Activated CD4-positive, alpha-beta T cell treated with anti-CD3 and anti-CD28 coated beads, Interleukin-2, amount 10 ng/mL, durations not matched to agents 7 days and 5 days (primary cell): ENCODE measurements at regions not wholly inside any gene's neighbourhood (a gene's known extent, or its start where the extent isn't known, plus 50 kb on each side); places are given as distances from the start of the nearest gene placed in this dataset.
"Not testable (repeated sequence)": the region's sequence is repeated elsewhere in the genome, so short reads cannot be mapped to it uniquely, and the experiment has no call there.

Source experiments
- CTCF ChIA-PET: fragments of 350-600 bp; sonication (Branson Sonifier 250); formaldehyde crosslinking; loops from one replicate; lab custom pipeline; 2021; ENCODE audit warnings: antibody characterized with exemption; lab: Charles Lee
- POLR2A ChIA-PET: fragments of 350-600 bp; sonication (Branson Sonifier 250); formaldehyde crosslinking; loops from one replicate; lab custom pipeline; 2021; ENCODE audit warnings: antibody characterized with exemption; lab: Charles Lee
- DNase-seq: peaks from one replicate; pipeline ENCODE4 v3.0.0-alpha.2; 2020
- H3K27ac Mint-ChIP-seq: one replicate; pipeline ENCODE4 v1.8.0; 2021; ENCODE audit warnings: mild to moderate bottlenecking, moderate library complexity, mixed read lengths
- H3K27me3 Mint-ChIP-seq: one replicate; pipeline ENCODE4 v1.8.0; 2021; ENCODE audit warnings: mixed read lengths
- H3K36me3 Mint-ChIP-seq: one replicate; pipeline ENCODE4 v1.8.0; 2021; ENCODE audit warnings: low read depth, mixed read lengths
- H3K4me1 Mint-ChIP-seq: one replicate; pipeline ENCODE4 v1.8.0; 2021; ENCODE audit warnings: mixed read lengths
- H3K4me3 Mint-ChIP-seq: one replicate; pipeline ENCODE4 v1.8.0; 2021; ENCODE audit warnings: mild to moderate bottlenecking, moderate library complexity, mixed read lengths
- H3K9me3 Mint-ChIP-seq: one replicate; pipeline ENCODE4 v1.8.0; 2021; ENCODE audit warnings: mixed read lengths

DNA sequence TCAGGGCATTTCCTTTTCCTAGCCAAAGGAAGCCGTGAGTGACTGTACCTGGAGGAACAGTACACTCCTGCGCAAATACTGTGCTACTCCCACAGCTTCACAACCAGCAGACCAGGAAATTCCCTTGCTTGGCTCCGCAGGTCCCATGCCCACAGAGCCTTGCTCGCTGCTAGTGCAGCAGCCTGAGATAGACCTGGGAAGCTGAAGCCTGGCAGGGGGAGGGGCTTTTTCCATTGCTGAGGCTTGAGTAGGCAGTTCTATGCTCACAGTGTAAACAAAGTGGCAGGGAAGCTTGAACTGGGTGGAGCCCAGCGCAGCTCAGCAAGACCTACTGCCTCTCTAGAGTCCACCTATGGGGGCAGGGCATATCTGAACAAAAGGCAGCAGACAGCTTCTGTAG is 291.2 kb downstream of the HGF start:
- no peak overlapping the region for H3K27ac Mint-ChIP-seq
- H3K4me3 Mint-ChIP-seq: no peak overlapping the region
- no peaks in the 10 kb centered on the region for H3K36me3 Mint-ChIP-seq
- CTCF ChIA-PET: no interaction called here
- POLR2A ChIA-PET: no interaction called here
- no peak for DNase-seq
- no peaks in the 10 kb centered on the region for H3K27me3 Mint-ChIP-seq
- no peaks in the 10 kb centered on the region for H3K9me3 Mint-ChIP-seq
- no peaks in the 10 kb centered on the region for H3K4me1 Mint-ChIP-seq

DNA sequence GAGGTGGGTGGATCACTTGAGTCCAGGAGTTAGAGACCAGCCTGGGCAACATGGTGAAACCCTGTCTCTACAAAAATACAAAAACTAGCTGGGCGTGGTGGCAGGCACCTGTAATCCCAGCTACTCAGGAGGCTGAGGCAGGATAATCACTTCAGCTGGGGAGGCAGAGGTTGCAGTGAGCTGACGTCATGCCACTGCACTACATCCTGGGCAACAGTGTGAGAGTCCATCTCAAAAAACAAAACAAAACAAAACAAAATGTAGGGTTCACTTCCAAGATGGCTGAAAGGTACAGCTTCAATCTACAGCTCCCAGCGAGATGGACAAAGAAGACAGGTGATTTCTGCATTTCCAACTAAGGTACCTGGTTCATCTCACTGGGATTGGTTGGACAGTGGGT is 291.6 kb downstream of the HGF start:
- H3K36me3 Mint-ChIP-seq, H3K9me3 Mint-ChIP-seq, H3K4me3 Mint-ChIP-seq, H3K27me3 Mint-ChIP-seq, H3K27ac Mint-ChIP-seq, POLR2A ChIA-PET, CTCF ChIA-PET, DNase-seq, H3K4me1 Mint-ChIP-seq: not testable (repeated sequence)

DNA sequence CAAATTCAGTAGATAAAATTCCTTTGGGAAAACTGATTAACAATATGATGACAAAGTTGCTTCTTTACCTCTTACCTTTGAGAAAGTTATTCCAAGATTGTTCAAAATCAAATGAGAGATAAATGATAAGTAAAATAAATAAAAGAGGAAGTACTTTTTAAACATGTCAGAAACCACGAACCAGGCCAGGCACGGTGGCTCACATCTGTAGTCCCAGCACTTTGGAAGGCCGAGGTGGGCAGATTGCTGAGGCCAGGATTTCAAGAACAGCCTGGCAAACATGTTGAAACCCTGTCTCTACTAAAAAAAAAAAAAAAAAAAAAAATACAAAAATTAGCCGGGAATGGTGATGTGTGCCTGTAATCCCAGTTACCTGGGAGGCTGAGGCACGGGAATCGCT is 296.6 kb downstream of the HGF start:
- Mint-ChIP-seq H3K4me1 (no peaks in the 10 kb centered on the region), H3K27ac (no peak overlapping the region), H3K36me3 (no peaks in the 10 kb centered on the region), H3K27me3 (no peaks in the 10 kb centered on the region), H3K9me3 (no peaks in the 10 kb centered on the region), H3K4me3 (no peak overlapping the region)
- CTCF ChIA-PET: no interaction called here
- DNase-seq: no peak
- POLR2A ChIA-PET: no interaction called here

DNA sequence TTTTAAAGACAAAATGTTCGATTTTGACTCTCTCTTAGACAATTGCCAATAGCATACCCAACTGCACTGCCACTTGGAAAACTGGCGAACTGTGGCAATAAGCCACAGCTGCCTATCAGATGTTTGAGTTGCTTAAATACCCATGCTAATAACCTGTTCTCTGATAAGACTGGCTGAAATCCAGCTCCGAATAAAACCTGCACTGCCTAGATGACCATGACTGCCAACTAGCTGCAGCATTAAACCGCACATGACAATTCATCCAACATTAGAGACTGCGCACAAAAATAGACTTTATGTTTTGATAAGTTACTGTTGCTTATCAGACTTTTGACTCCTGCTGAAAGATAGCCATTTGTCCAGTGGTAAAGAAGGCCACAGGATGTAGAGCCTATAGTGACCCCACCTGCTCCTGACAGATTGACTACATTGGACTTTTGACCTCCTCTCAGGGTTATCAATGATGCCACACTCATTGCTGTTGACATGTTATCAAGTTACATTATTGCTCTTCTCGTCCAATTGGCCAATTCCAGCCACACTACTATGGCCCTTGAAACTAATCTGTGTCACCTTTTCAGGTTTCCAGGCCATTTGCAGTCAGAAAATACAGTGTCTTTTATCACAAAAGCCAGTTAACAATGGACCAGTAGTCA is 299.0 kb downstream of the HGF start:
- no peak for DNase-seq
- CTCF ChIA-PET: no interaction called here
- H3K4me1 Mint-ChIP-seq: no peaks in the 10 kb centered on the region
- H3K27ac Mint-ChIP-seq: no peak overlapping the region
- no peaks in the 10 kb centered on the region for H3K27me3 Mint-ChIP-seq
- no peaks in the 10 kb centered on the region for H3K9me3 Mint-ChIP-seq
- H3K4me3 Mint-ChIP-seq: no peak overlapping the region
- no peaks in the 10 kb centered on the region for H3K36me3 Mint-ChIP-seq
- POLR2A ChIA-PET: no interaction called here

DNA sequence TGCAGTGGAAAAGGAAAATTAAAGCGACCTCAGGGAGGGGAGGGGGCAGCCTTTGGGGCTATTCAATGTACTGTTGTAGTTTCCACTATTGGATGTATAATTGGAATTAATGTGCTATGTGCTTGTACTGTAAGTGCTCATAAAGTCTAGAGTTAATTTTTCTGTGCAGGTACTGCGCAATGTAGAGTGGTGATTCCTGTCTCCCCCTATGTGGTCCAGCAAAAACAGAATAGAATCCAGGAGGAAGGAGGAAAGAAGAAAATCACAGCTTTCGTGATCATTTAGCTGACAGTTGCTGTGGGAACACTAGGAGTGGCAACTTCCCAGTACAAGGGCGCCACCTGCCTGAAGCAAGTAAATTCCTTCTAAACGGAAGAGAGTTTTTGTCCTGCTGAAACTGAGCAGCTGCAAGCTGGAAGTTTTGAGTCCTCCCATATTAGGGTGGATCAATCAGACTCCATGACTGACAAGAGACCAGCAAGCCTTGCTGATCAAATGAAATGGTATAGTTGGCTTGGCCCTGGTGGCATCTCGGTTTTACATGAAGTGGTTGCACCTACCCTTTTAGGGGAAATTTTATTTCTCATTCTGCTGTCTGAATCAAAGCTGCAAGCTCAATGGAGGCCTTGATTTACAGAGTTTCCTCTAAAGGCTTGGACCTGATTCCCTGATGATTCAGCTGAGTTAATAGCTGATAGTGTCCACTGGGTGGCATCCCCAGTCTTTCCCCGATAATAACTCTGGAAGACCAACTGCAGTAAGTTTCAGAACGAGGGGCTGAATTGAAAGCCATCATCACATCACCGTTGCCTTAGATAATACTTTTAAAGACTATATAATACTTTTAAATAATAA is 299.8 kb downstream of the HGF start:
- Mint-ChIP-seq H3K36me3 (no peaks in the 10 kb centered on the region), H3K9me3 (no peaks in the 10 kb centered on the region), H3K27ac (no peak overlapping the region), H3K4me3 (no peak overlapping the region), H3K4me1 (no peaks in the 10 kb centered on the region), H3K27me3 (no peaks in the 10 kb centered on the region)
- DNase-seq: peak; percentile 34
- CTCF ChIA-PET: no interaction called here
- POLR2A ChIA-PET: no interaction called here

DNA sequence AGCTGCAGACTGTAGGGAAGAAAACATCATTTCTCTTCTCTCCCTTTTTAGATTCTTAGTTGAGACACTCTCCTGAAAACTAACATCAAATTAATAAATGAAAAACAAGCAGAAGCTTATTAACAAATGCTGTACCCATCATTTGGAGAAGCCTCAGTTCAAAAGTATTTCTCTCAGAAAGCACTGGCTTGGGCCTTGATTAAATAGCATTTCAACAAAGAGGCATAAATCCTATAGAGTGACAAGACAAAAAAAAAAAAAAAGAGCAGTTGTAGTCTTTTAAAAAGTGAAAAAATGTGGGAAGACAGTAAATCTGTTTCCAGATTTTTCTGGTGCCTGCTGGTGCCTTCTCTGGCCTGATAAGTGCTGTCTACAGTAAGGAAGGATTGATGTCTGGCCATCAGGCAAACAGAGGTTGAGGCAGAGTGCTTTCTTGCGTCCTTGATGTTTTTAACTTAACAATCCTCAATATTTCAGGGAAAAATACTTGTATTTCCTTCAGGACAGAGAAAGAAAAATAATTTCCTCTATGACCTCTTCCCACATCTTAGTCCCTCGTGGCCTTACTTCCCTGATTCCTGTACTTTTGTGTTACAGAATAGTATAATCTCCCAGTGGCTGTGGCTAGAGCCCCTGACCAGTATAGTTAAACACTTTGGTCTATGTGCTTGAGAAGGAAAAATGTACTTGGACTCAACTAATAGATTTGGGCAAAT is 300.5 kb downstream of the HGF start:
- Mint-ChIP-seq H3K27ac (no peak overlapping the region), H3K27me3 (no peaks in the 10 kb centered on the region), H3K4me3 (no peak overlapping the region), H3K36me3 (no peaks in the 10 kb centered on the region), H3K4me1 (no peaks in the 10 kb centered on the region), H3K9me3 (no peaks in the 10 kb centered on the region)
- no peak for DNase-seq
- ChIA-PET POLR2A (no interaction called here), CTCF (no interaction called here)

DNA sequence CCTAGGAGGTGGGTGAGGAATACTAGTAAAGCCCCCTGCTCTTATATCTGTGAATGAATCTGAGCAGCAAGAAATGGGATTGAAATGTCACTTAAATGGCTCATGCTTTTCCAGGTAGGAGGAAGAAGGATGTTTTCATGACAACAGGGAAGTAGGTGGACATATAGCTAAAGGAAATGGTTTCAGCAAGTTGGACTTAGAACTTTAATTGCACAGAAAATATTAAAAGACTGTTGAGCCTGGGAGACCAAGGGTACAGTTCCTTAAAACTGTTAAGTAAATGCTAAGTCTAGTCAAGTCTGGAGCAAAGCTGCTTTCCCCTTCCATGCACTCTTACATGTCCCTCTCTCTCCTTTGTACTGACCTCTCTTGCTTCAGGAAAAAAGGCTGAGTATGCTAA is 301.3 kb downstream of the HGF start:
- H3K4me1 Mint-ChIP-seq: no peaks in the 10 kb centered on the region
- ChIA-PET POLR2A (no interaction called here), CTCF (no interaction called here)
- H3K9me3 Mint-ChIP-seq: no peaks in the 10 kb centered on the region
- no peak for DNase-seq
- no peak overlapping the region for H3K4me3 Mint-ChIP-seq
- no peaks in the 10 kb centered on the region for H3K27me3 Mint-ChIP-seq
- H3K27ac Mint-ChIP-seq: no peak overlapping the region
- no peaks in the 10 kb centered on the region for H3K36me3 Mint-ChIP-seq

DNA sequence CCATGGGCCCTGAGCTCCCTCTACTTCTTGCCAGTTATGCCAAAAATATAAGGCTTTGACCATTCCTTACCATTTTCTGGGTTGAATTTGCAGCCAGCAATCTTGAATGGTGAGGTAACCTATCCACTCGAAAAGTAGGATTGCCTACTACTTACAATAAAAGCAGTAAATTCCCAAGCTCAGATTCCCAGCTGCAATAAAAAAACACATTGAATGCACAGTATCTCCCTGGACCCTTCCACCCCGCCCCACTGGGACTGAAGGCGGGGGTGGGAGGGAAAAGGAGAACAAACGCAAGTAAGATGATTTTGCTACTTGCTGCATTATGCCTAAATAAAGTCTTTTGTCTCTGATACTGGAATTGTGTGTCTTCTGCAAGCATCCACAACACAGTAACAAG is 301.9 kb downstream of the HGF start:
- ChIA-PET CTCF (no interaction called here), POLR2A (no interaction called here)
- Mint-ChIP-seq H3K9me3 (no peaks in the 10 kb centered on the region), H3K4me1 (no peaks in the 10 kb centered on the region), H3K4me3 (no peak overlapping the region), H3K27ac (no peak overlapping the region), H3K27me3 (no peaks in the 10 kb centered on the region), H3K36me3 (no peaks in the 10 kb centered on the region)
- no peak for DNase-seq

DNA sequence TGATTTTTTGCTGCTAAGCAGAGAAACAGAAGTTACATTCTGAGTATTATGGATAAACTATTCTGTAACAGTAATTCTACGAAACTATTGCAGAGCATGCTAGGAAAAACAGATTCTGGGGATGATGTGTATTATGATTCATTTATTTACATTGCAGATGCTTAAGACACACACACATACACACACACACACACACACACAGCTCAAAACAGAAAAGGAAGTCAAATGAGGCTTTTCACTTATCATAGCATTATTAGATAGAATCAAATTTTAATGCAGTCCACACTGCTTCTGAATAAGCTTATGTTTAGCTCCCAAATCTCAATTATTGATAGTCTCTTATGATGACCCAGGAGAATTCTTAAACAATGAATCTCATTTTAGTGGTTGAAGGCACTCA is 307.2 kb downstream of the HGF start:
- H3K9me3 Mint-ChIP-seq: no peaks in the 10 kb centered on the region
- H3K27me3 Mint-ChIP-seq: no peaks in the 10 kb centered on the region
- no peaks in the 10 kb centered on the region for H3K36me3 Mint-ChIP-seq
- no peak overlapping the region for H3K27ac Mint-ChIP-seq
- no peaks in the 10 kb centered on the region for H3K4me1 Mint-ChIP-seq
- ChIA-PET POLR2A (no interaction called here), CTCF (no interaction called here)
- no peak for DNase-seq
- no peak overlapping the region for H3K4me3 Mint-ChIP-seq

DNA sequence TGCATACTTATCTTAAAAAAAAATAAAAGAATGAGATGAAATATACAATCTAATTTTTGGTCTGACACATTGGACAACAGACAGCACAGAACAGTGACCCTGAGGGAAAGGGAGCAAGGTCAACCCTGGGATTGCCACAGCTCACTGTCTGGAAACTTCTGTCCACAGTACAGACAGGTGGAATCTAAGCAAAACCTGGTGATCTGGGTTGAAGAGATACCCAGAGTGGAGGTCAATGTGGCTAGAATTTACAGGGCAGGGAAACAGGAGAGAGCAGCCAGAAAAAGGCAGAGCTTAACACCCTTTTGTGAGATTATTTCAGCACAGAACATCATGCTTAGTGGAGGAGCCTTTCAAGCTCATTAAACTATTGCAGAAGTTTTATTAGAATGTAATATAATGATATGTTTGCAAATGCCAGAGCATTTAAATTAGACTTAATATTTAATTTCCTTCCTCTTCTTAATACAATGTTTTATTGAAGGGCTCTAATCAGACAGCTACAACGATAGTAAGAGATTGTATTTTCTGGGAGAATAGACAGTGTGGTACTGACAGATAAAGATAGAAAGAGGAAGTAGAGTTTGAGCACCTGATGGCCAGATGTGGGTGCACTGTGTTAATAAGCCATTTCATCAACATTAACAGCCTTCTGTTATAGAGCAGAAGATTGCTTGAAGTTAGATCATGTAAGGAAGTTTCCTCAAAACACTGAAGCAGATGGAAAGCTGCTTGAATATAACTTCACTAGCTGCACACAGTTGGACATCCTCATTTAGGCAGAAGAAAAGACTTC is 309.4 kb downstream of the HGF start:
- CTCF ChIA-PET: no interaction called here
- Mint-ChIP-seq H3K9me3 (no peaks in the 10 kb centered on the region), H3K36me3 (no peaks in the 10 kb centered on the region), H3K27ac (no peak overlapping the region), H3K4me1 (no peaks in the 10 kb centered on the region), H3K4me3 (no peak overlapping the region), H3K27me3 (no peaks in the 10 kb centered on the region)
- no peak for DNase-seq
- POLR2A ChIA-PET: no interaction called here

DNA sequence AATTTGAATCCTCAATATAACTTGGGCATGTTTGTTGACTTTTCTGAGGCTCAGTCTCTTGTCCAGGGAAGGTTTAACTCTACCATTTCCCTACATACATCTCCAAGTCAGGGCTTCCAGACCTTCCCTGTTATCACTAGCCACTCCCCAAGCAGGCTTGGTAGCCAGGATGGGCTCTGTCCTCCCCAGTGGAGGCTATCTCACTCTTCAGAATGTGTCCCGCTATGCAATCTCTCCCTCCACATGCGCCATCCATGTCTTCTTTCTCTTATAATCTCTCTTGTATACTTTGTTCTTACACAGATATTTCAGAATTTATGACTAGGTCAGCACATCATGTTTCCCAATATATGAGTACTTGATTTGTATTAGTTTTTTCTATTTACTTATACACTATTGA is 310.4 kb downstream of the HGF start:
- ChIA-PET CTCF (no interaction called here), POLR2A (no interaction called here)
- no peak overlapping the region for H3K27ac Mint-ChIP-seq
- no peak overlapping the region for H3K4me3 Mint-ChIP-seq
- no peaks in the 10 kb centered on the region for H3K36me3 Mint-ChIP-seq
- no peaks in the 10 kb centered on the region for H3K27me3 Mint-ChIP-seq
- DNase-seq: no peak
- no peaks in the 10 kb centered on the region for H3K9me3 Mint-ChIP-seq
- H3K4me1 Mint-ChIP-seq: no peaks in the 10 kb centered on the region

DNA sequence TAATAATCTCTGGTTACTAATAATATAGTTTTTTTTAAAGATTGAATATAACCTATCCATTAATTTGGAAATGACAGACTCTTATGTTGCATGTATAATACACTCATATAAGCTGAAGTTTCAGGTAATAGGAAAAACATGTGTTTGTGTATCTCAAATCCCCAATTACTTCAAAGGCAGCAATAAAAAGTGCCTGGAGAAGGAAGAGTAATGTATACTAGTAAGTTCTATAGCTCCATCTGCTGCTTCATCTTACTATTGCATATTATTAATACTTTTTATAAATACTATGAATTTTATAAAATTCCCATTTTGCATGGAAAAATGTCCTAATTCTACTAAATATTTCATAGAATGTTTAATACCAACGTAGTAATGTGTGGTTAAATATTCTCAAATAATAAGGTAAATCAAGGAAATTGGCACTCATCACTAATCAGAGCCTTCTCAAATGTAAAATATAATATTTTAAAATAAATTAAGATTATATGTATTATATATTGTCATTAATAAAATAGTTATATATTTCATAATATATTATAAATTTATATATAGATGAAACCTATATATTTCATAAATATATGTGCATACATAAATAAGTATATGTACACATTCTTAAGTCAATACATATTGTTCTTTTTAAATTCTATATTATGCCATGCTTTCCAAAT is 311.9 kb downstream of the HGF start:
- H3K27ac Mint-ChIP-seq: no peak overlapping the region
- H3K4me1 Mint-ChIP-seq: no peaks in the 10 kb centered on the region
- H3K4me3 Mint-ChIP-seq: no peak overlapping the region
- no peak for DNase-seq
- H3K36me3 Mint-ChIP-seq: no peaks in the 10 kb centered on the region
- ChIA-PET CTCF (no interaction called here), POLR2A (no interaction called here)
- H3K9me3 Mint-ChIP-seq: no peaks in the 10 kb centered on the region
- no peaks in the 10 kb centered on the region for H3K27me3 Mint-ChIP-seq
